Liver (tissue), 8 donors: ENCODE measurements at regions not wholly inside any gene's neighbourhood (a gene's known extent, or its start where the extent isn't known, plus 50 kb on each side); places are given as distances from the start of the nearest gene placed in this dataset.
"Not testable (repeated sequence)": the region's sequence is repeated elsewhere in the genome, so short reads cannot be mapped to it uniquely, and the experiment has no call there.

Experiments used
- DNase-seq: peaks from one replicate; pipeline ENCODE4 v3.0.0-alpha.2; 2017; ENCODE audit warnings: low spot score
- H3K27ac ChIP-seq, 2 donors: one replicate each; pipeline ENCODE4 v1.7.0; 2013; ENCODE audit warnings: inconsistent platforms in 2 of 2, low read length in 2 of 2, control low read depth in 1 of 2, low read depth in 1 of 2, mild to moderate bottlenecking in 1 of 2
- H3K27me3 ChIP-seq, 4 donors: one replicate each; pipeline versions ENCODE4 v1.6.1 to v1.7.0; 2013; ENCODE audit warnings: low read length in 3 of 4, inconsistent platforms in 1 of 4, mild to moderate bottlenecking in 1 of 4, moderate library complexity in 1 of 4; ENCODE audit not compliant: control insufficient read depth in 4 of 4, insufficient read depth in 4 of 4
- H3K36me3 ChIP-seq, 4 donors: one replicate each; pipeline versions ENCODE4 v1.6.1 to v1.7.0; 2013; ENCODE audit warnings: low read length in 3 of 4, mild to moderate bottlenecking in 3 of 4, low read depth in 1 of 4, moderate library complexity in 1 of 4; ENCODE audit not compliant: control insufficient read depth in 4 of 4, insufficient read depth in 3 of 4
- H3K4me1 ChIP-seq, 4 donors: one replicate each; pipeline versions ENCODE4 v1.6.1 to v1.7.0; 2013; ENCODE audit warnings: low read length in 3 of 4, mild to moderate bottlenecking in 3 of 4, moderate library complexity in 1 of 4; ENCODE audit not compliant: control insufficient read depth in 4 of 4, insufficient read depth in 4 of 4
- H3K4me3 ChIP-seq, 3 donors: one replicate each; pipeline versions ENCODE4 v1.6.1 to v1.7.0; 2013; ENCODE audit warnings: low read length in 3 of 3, control low read depth in 1 of 3, low read depth in 1 of 3, mild to moderate bottlenecking in 1 of 3
- H3K9ac ChIP-seq, 2 donors: one replicate each; pipeline ENCODE4 v1.7.0; 2013; ENCODE audit warnings: low read length in 2 of 2, mild to moderate bottlenecking in 2 of 2, moderate library complexity in 2 of 2, control low read depth in 1 of 2, low read depth in 1 of 2
- H3K9me3 ChIP-seq, 4 donors: one replicate each; pipeline versions ENCODE4 v1.6.1 to v1.7.0; 2013; ENCODE audit warnings: low read length in 3 of 4; ENCODE audit not compliant: control insufficient read depth in 4 of 4
- ATF3 ChIP-seq: IDR thresholded peaks from 2 replicates; pipeline ENCODE4 v1.6.1; 2016; ENCODE audit warnings: antibody characterized with exemption
- CTCF ChIP-seq: fragments of 150-350 bp; IDR thresholded peaks from 2 replicates; pipeline ENCODE4 v1.5.1; 2017; ENCODE audit warnings: improper control_type of control experiment, low read depth, low read length; ENCODE audit not compliant: missing input control
- EGR1 ChIP-seq, 2 donors: IDR thresholded peaks; 2 replicates each; pipeline ENCODE4 v1.6.1; 2016 to 2018; ENCODE audit warnings: antibody characterized with exemption in 2 of 2, low read depth in 2 of 2
- FOXA1 ChIP-seq: IDR thresholded peaks from 2 replicates; pipeline ENCODE4 v1.6.1; 2016; ENCODE audit warnings: antibody characterized with exemption
- HNF4A ChIP-seq, 2 donors: conservative IDR thresholded peaks; 2 replicates each; pipeline ENCODE4 v1.6.1; 2016; ENCODE audit warnings: antibody characterized with exemption in 2 of 2, mild to moderate bottlenecking in 2 of 2
- HNF4G ChIP-seq: IDR thresholded peaks from 2 replicates; pipeline ENCODE4 v1.6.1; 2016; ENCODE audit warnings: antibody characterized with exemption
- JUND ChIP-seq, 2 donors: IDR thresholded peaks; 2 replicates each; pipeline ENCODE4 v1.6.1; 2016; ENCODE audit warnings: antibody characterized with exemption in 2 of 2
- MAX ChIP-seq: IDR thresholded peaks from 2 replicates; pipeline ENCODE4 v1.6.1; 2016; ENCODE audit warnings: antibody characterized with exemption
- NR2F2 ChIP-seq: IDR thresholded peaks from 2 replicates; pipeline ENCODE4 v1.6.1; 2016; ENCODE audit warnings: antibody characterized with exemption
- RAD21 ChIP-seq, 2 donors: IDR thresholded peaks; 2 replicates each; pipeline ENCODE4 v1.6.1; 2016; ENCODE audit warnings: antibody characterized with exemption in 2 of 2, mild to moderate bottlenecking in 2 of 2
- RXRA ChIP-seq, 2 donors: IDR thresholded peaks; 2 replicates each; pipeline ENCODE4 v1.6.1; 2017 to 2018; ENCODE audit warnings: antibody characterized with exemption in 2 of 2, mild to moderate bottlenecking in 1 of 2
- SP1 ChIP-seq: IDR thresholded peaks from 2 replicates; pipeline ENCODE4 v1.6.1; 2018; ENCODE audit warnings: antibody characterized with exemption, mild to moderate bottlenecking
- TAF1 ChIP-seq: conservative IDR thresholded peaks from 2 replicates; pipeline ENCODE4 v1.6.1; 2016; ENCODE audit warnings: antibody characterized with exemption, mild to moderate bottlenecking
- YY1 ChIP-seq: IDR thresholded peaks from 2 replicates; pipeline ENCODE4 v1.6.1; 2016; ENCODE audit warnings: antibody characterized with exemption, mild to moderate bottlenecking
- ZBTB33 ChIP-seq: IDR thresholded peaks from 2 replicates; pipeline ENCODE4 v1.6.1; 2016; ENCODE audit warnings: antibody characterized with exemption
- WGBS: extraction: QIAGEN DNeasy Blood & Tissue Kit; methylation state at CpG from one replicate; pipeline ENCODE4 v1.1.7; 2013; 5-methylcytosine and 5-hydroxymethylcytosine counted together
- TF ChIP-seq, protein P1 (sequence below): IDR thresholded peaks from 2 replicates; pipeline ENCODE4 v1.6.1; 2016; ENCODE audit warnings: antibody characterized with exemption, mild to moderate bottlenecking
- donor health status: healthy.
- donor health status: healthy.
- donor health status: healthy.
- donor health status: healthy.
- donor health status: healthy.

- TF ChIP-seq ZBTB33, result no peak
These were observed 120.5 kb upstream of the KLF14 start (continued) for GRCh38 chr7:130854481-130854880.

- H3K9me3 ChIP-seq, result peaks cover 0 to 9% (median 2%) of the 10 kb centered on the region in 4 donors
- no peaks in the 10 kb centered on the region for H3K4me1 ChIP-seq
- H3K27ac ChIP-seq, result no peak overlapping the region
- H3K36me3 ChIP-seq, result peaks cover 0 to 17% (median 15%) of the 10 kb centered on the region in 4 donors
- H3K4me3 ChIP-seq, result no peak overlapping the region
- TF ChIP-seq CTCF (no peak), FOXA1 (no peak), RXRA (IDR thresholded peaks at IDR 0.05) (no peak), HNF4A (conservative IDR thresholded peaks at IDR 0.05) (no peak), ZBTB33 (no peak), YY1 (no peak), NR2F2 (no peak), MAX (no peak), HNF4G (no peak), EGR1 (IDR thresholded peaks at IDR 0.05; ENCODE audit: low read depth in 2 of 2) (no peak), SP1 (no peak), JUND (IDR thresholded peaks at IDR 0.05) (no peak), RAD21 (IDR thresholded peaks at IDR 0.05) (no peak), ATF3 (no peak), TAF1 (no peak)
- TF ChIP-seq, protein P1, sequence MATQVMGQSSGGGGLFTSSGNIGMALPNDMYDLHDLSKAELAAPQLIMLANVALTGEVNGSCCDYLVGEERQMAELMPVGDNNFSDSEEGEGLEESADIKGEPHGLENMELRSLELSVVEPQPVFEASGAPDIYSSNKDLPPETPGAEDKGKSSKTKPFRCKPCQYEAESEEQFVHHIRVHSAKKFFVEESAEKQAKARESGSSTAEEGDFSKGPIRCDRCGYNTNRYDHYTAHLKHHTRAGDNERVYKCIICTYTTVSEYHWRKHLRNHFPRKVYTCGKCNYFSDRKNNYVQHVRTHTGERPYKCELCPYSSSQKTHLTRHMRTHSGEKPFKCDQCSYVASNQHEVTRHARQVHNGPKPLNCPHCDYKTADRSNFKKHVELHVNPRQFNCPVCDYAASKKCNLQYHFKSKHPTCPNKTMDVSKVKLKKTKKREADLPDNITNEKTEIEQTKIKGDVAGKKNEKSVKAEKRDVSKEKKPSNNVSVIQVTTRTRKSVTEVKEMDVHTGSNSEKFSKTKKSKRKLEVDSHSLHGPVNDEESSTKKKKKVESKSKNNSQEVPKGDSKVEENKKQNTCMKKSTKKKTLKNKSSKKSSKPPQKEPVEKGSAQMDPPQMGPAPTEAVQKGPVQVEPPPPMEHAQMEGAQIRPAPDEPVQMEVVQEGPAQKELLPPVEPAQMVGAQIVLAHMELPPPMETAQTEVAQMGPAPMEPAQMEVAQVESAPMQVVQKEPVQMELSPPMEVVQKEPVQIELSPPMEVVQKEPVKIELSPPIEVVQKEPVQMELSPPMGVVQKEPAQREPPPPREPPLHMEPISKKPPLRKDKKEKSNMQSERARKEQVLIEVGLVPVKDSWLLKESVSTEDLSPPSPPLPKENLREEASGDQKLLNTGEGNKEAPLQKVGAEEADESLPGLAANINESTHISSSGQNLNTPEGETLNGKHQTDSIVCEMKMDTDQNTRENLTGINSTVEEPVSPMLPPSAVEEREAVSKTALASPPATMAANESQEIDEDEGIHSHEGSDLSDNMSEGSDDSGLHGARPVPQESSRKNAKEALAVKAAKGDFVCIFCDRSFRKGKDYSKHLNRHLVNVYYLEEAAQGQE, result no peak
- H3K9ac ChIP-seq, result no peak overlapping the region
- DNase-seq, result no peak
- H3K27me3 ChIP-seq, result no peaks in the 10 kb centered on the region
These were observed 122.9 kb upstream of the KLF14 start for GRCh38 chr7:130856866-130857265.

GRCh38 chr7:130860832-130861231, 126.8 kb upstream of the KLF14 start:
- not testable (repeated sequence) for H3K27me3 ChIP-seq, H3K9ac ChIP-seq, H3K27ac ChIP-seq, H3K4me3 ChIP-seq, H3K9me3 ChIP-seq, H3K4me1 ChIP-seq, DNase-seq
- WGBS, result over 99% methylated on average over 2 of the region's 2 CpGs
- H3K36me3 ChIP-seq, result peaks cover 0 to 30% (median 20%) of the 10 kb centered on the region in 4 donors
